OCI-LY7 (cell line): ENCODE measurements at regions not wholly inside any gene's neighbourhood (a gene's known extent, or its start where the extent isn't known, plus 50 kb on each side); places are given as distances from the start of the nearest gene placed in this dataset.

Experiments used
- EZH2phosphoT487 ChIP-seq: fragments of 200-600 bp; sonication (generic); IDR thresholded peaks from 2 replicates; pipeline ENCODE4 v1.6.1; 2018; ENCODE audit warnings: low read depth, borderline replicate concordance, mild to moderate bottlenecking, mixed run types, antibody characterized with exemption, low read length, moderate library complexity, mixed read lengths
- TF ChIP-seq, protein P1 (sequence below): fragments of 200-600 bp; sonication (generic); conservative IDR thresholded peaks from 2 replicates; pipeline ENCODE4 v1.5.1; 2014; ENCODE audit warnings: mild to moderate bottlenecking, antibody characterized with exemption, low read length, moderate library complexity, mixed read lengths

DNA sequence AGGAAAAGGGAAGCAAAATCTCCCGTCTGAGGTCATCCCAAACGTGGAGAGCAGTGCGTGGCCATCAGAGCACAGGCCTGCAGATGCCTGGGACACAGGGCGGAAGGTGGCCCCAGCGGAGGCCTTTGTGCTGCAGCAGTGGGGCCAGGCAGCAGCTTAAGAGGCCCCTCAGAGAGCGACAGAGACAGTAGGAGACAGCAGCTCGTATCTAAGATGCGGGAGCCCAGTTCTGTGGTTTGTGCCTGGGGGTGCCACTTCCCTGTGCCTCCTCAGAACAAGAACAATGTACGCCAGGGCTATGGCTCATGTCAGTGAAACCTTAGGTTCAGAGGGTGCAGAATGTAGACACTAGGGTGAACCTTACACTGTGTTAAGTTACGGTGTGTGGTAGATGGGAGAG is 316.6 kb upstream of the AKR1E2 start:
- TF ChIP-seq, protein P1, sequence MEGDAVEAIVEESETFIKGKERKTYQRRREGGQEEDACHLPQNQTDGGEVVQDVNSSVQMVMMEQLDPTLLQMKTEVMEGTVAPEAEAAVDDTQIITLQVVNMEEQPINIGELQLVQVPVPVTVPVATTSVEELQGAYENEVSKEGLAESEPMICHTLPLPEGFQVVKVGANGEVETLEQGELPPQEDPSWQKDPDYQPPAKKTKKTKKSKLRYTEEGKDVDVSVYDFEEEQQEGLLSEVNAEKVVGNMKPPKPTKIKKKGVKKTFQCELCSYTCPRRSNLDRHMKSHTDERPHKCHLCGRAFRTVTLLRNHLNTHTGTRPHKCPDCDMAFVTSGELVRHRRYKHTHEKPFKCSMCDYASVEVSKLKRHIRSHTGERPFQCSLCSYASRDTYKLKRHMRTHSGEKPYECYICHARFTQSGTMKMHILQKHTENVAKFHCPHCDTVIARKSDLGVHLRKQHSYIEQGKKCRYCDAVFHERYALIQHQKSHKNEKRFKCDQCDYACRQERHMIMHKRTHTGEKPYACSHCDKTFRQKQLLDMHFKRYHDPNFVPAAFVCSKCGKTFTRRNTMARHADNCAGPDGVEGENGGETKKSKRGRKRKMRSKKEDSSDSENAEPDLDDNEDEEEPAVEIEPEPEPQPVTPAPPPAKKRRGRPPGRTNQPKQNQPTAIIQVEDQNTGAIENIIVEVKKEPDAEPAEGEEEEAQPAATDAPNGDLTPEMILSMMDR, result no peak
- TF ChIP-seq EZH2phosphoT487, result no peak
